GM23338 (cell line): ENCODE measurements at regions not wholly inside any gene's neighbourhood (a gene's known extent, or its start where the extent isn't known, plus 50 kb on each side); places are given as distances from the start of the nearest gene placed in this dataset.

Experiments
- ATAC-seq: fragments of 200-7000 bp; cut with Tn5 transposase; 3 replicates; pipeline ENCODE4 v1.9.1; 2020
- DNase-seq: peaks from one replicate; pipeline ENCODE4 v3.0.0-alpha.2; 2015; ENCODE audit warnings: low spot score
- H2AFZ ChIP-seq: fragments of 200-600 bp; sonication (generic); 2 replicates; pipeline ENCODE4 v1.8.0; 2016; ENCODE audit warnings: antibody characterized with exemption, mild to moderate bottlenecking, moderate library complexity
- H3F3A ChIP-seq: fragments of 200-600 bp; sonication (generic); replicated peaks from 2 replicates; pipeline ENCODE4 v1.8.0; 2017; ENCODE audit warnings: antibody characterized with exemption, mixed run types, low read depth
- H3K27ac ChIP-seq: fragments of 200-600 bp; sonication (generic); 2 replicates; pipeline ENCODE4 v1.6.1; 2016; ENCODE audit warnings: low read depth
- H3K27me3 ChIP-seq: fragments of 200-600 bp; sonication (generic); 2 replicates; pipeline ENCODE4 v1.8.0; 2016; ENCODE audit warnings: mild to moderate bottlenecking, mixed run types, moderate library complexity; ENCODE audit not compliant: insufficient read depth
- H3K36me3 ChIP-seq: fragments of 200-600 bp; sonication (generic); 2 replicates; pipeline ENCODE4 v1.8.0; 2016; ENCODE audit warnings: mild to moderate bottlenecking; ENCODE audit not compliant: insufficient read depth
- H3K4me1 ChIP-seq: fragments of 200-600 bp; sonication (generic); 2 replicates; pipeline ENCODE4 v1.8.0; 2016; ENCODE audit warnings: mild to moderate bottlenecking, moderate library complexity; ENCODE audit not compliant: insufficient read depth
- H3K4me2 ChIP-seq: fragments of 200-600 bp; sonication (generic); 2 replicates; pipeline ENCODE4 v1.7.1; 2017; ENCODE audit warnings: mixed run types
- H3K4me3 ChIP-seq: fragments of 200-600 bp; sonication (generic); 2 replicates; pipeline ENCODE4 v1.6.1; 2016; ENCODE audit warnings: mixed run types
- H3K79me2 ChIP-seq: fragments of 200-600 bp; sonication (generic); replicated peaks from 2 replicates; pipeline ENCODE4 v1.8.0; 2017; ENCODE audit warnings: mild to moderate bottlenecking; ENCODE audit not compliant: insufficient read depth
- H3K9me2 ChIP-seq: fragments of 200-600 bp; sonication (generic); 2 replicates; pipeline ENCODE4 v1.8.0; 2017; ENCODE audit not compliant: insufficient read depth
- H4K20me1 ChIP-seq: fragments of 200-600 bp; sonication (generic); replicated peaks from 2 replicates; pipeline ENCODE4 v1.8.0; 2017; ENCODE audit warnings: mild to moderate bottlenecking; ENCODE audit not compliant: insufficient read depth
- H3K27ac Mint-ChIP-seq: 2 replicates; pipeline ENCODE4 v1.8.0; 2020; ENCODE audit warnings: inconsistent platforms, mild to moderate bottlenecking, moderate library complexity, mixed read lengths
- H3K27me3 Mint-ChIP-seq: 3 replicates; pipeline ENCODE4 v1.8.0; 2022; ENCODE audit warnings: low read depth, mild to moderate bottlenecking, moderate library complexity, mixed read lengths, inconsistent platforms; ENCODE audit not compliant: insufficient read depth, poor library complexity
- H3K36me3 Mint-ChIP-seq: 3 replicates; pipeline ENCODE4 v1.8.0; 2021; ENCODE audit warnings: low read depth, mild to moderate bottlenecking, inconsistent platforms, moderate library complexity, mixed read lengths
- H3K4me1 Mint-ChIP-seq: 3 replicates; pipeline ENCODE4 v1.8.0; 2020; ENCODE audit warnings: mild to moderate bottlenecking, inconsistent platforms, mixed read lengths
- H3K4me3 Mint-ChIP-seq: 3 replicates; pipeline ENCODE4 v1.8.0; 2021; ENCODE audit warnings: moderate library complexity, mild to moderate bottlenecking, inconsistent platforms, mixed read lengths
- H3K9me3 Mint-ChIP-seq: 3 replicates; pipeline ENCODE4 v1.8.0; 2020; ENCODE audit warnings: moderate library complexity, mild to moderate bottlenecking, inconsistent platforms, mixed read lengths
- CREB1 ChIP-seq: fragments of 250-450 bp; sonication (Bioruptor Pico); IDR thresholded peaks from 2 replicates; pipeline ENCODE4 v1.5.0; 2020; ENCODE audit warnings: low read depth, mild to moderate bottlenecking, moderate library complexity
- ETS1 ChIP-seq: IDR thresholded peaks from 2 replicates; pipeline ENCODE4 v1.6.1; 2016; ENCODE audit warnings: antibody characterized with exemption
- EZH2 ChIP-seq: fragments of 200-600 bp; sonication (generic); IDR thresholded peaks from one replicate; pipeline ENCODE4 v1.8.0; 2017; ENCODE audit warnings: antibody characterized with exemption, mild to moderate bottlenecking, low read depth; ENCODE audit not compliant: unreplicated experiment
- EZH2phosphoT487 ChIP-seq: fragments of 200-600 bp; sonication (generic); IDR thresholded peaks from one replicate; pipeline ENCODE4 v1.8.1; 2018; ENCODE audit warnings: antibody characterized with exemption; ENCODE audit not compliant: unreplicated experiment
- JUNB ChIP-seq: IDR thresholded peaks from one replicate; pipeline ENCODE4 v1.6.1; 2016; ENCODE audit warnings: antibody characterized with exemption; ENCODE audit not compliant: unreplicated experiment
- POLR2AphosphoS5 ChIP-seq: IDR thresholded peaks from 2 replicates; pipeline ENCODE4 v1.6.1; 2016; ENCODE audit warnings: antibody characterized with exemption, low read depth
- REST ChIP-seq: IDR thresholded peaks from one replicate; pipeline ENCODE4 v1.6.1; 2018; ENCODE audit warnings: antibody characterized with exemption; ENCODE audit not compliant: unreplicated experiment
- ZNF114 ChIP-seq: fragments of 250-450 bp; sonication (Bioruptor Pico); IDR thresholded peaks from 2 replicates; pipeline ENCODE4 v1.5.0; 2020; ENCODE audit warnings: mild to moderate bottlenecking, moderate library complexity
- ZNF331 ChIP-seq: fragments of 250-450 bp; sonication (Bioruptor Pico); IDR thresholded peaks from 2 replicates; pipeline ENCODE4 v1.5.0; 2020; ENCODE audit warnings: low read depth, mild to moderate bottlenecking, moderate library complexity
- ZNF462 ChIP-seq: fragments of 250-450 bp; sonication (Bioruptor Pico); IDR thresholded peaks from 2 replicates; pipeline ENCODE4 v1.5.0; 2020; ENCODE audit warnings: mild to moderate bottlenecking, moderate library complexity

GRCh38 chr12:17016116-17016864 lies 410.3 kb upstream of the LMO3 start (continued):
- TF ChIP-seq REST (no peak), ZNF114 (CRISPR knock-in tag) (no peak), POLR2AphosphoS5 (no peak), ZNF331 (CRISPR knock-in tag) (no peak), EZH2 (no peak), EZH2phosphoT487 (no peak), JUNB (no peak), CREB1 (CRISPR knock-in tag) (no peak), ETS1 (no peak)

GRCh38 chr12:17015501-17015900 lies 409.5 kb upstream of the LMO3 start:
- Histone ChIP-seq H3K4me2 (no peak overlapping the region), H3K9me2 (peaks cover 2% of the 10 kb centered on the region; the same call in 1 of the 2 replicates), H3K4me3 (no peak overlapping the region), H3K36me3 (no peaks in the 10 kb centered on the region), H3F3A (no peaks in the 10 kb centered on the region), H3K4me1 (peaks cover 12% of the 10 kb centered on the region), H3K27me3 (no peaks in the 10 kb centered on the region), H3K79me2 (no peaks in the 10 kb centered on the region), H2AFZ (no peak overlapping the region), H3K27ac (no peak overlapping the region), H4K20me1 (no peaks in the 10 kb centered on the region)
- peaks cover 8% of the 10 kb centered on the region for H3K27me3 Mint-ChIP-seq
- H3K36me3 Mint-ChIP-seq = no peaks in the 10 kb centered on the region; the same call in 2 of the 3 replicates
- no peak overlapping the region for H3K27ac Mint-ChIP-seq
- no peaks in the 10 kb centered on the region for H3K9me3 Mint-ChIP-seq
- no peak overlapping the region for H3K4me3 Mint-ChIP-seq
- no peak for DNase-seq
- H3K4me1 Mint-ChIP-seq = peaks cover 11% of the 10 kb centered on the region
- ATAC-seq = no peak
- TF ChIP-seq ETS1 (no peak), ZNF462 (CRISPR knock-in tag) (no peak), JUNB (no peak), ZNF331 (CRISPR knock-in tag) (no peak)
